Keratinocyte (primary cell): ENCODE measurements at regions not wholly inside any gene's neighbourhood (a gene's known extent, or its start where the extent isn't known, plus 50 kb on each side); places are given as distances from the start of the nearest gene placed in this dataset.
A peak's percentile ranks its signal among the peaks of the same experiment; 100 is the strongest.

Experiments
- DNase-seq: peaks from one replicate; pipeline ENCODE4 v3.0.0-alpha.2; 2011; ENCODE audit warnings: low read depth, missing footprints, low spot score
- FAIRE-seq: peaks from 2 replicates; lab custom pipeline; 2011; peaks lifted over from hg19 to GRCh38; lab: Jason Lieb, UNC
- H2AFZ ChIP-seq: 2 replicates; pipeline ENCODE4 v1.6.0; 2012; ENCODE audit warnings: low read length, control low read depth, inconsistent platforms; ENCODE audit not compliant: control insufficient read depth
- H3K27ac ChIP-seq: 2 replicates; pipeline ENCODE4 v1.5.1; 2011; ENCODE audit warnings: low read length; ENCODE audit not compliant: control insufficient read depth, insufficient read depth
- H3K27me3 ChIP-seq: 3 replicates; pipeline ENCODE4 v1.6.0; 2011; ENCODE audit warnings: low read length; ENCODE audit not compliant: control insufficient read depth, insufficient read depth; ENCODE audit errors: extremely low read depth
- H3K36me3 ChIP-seq, 2 experiments: 2 replicates in 1 of 2; 3 replicates in 1 of 2; pipeline ENCODE4 v1.5.1; 2011; ENCODE audit warnings: low read length in 2 of 2, mild to moderate bottlenecking in 1 of 2; ENCODE audit not compliant: control insufficient read depth in 2 of 2, insufficient read depth in 2 of 2; ENCODE audit errors: extremely low read depth in 1 of 2
- H3K4me1 ChIP-seq: 3 replicates; pipeline ENCODE4 v1.5.1; 2011; ENCODE audit warnings: low read length; ENCODE audit not compliant: control insufficient read depth, insufficient read depth; ENCODE audit errors: extremely low read depth
- H3K4me2 ChIP-seq: 3 replicates; pipeline ENCODE4 v1.6.0; 2011; ENCODE audit warnings: low read depth, low read length; ENCODE audit not compliant: control insufficient read depth, insufficient read depth; ENCODE audit errors: extremely low read depth
- H3K4me3 ChIP-seq, 3 experiments: fragments of 200-600 bp in 1 of 3; sonication (generic) in 1 of 3; 2 replicates in 2 of 3; 3 replicates in 1 of 3; pipeline ENCODE4 v1.5.1; 2011 to 2016; ENCODE audit warnings: low read length in 3 of 3, mild to moderate bottlenecking in 3 of 3, control low read depth in 2 of 3, inconsistent platforms in 1 of 3, low read depth in 1 of 3, mixed read lengths in 1 of 3, mixed run types in 1 of 3, moderate library complexity in 1 of 3; ENCODE audit not compliant: control insufficient read depth in 2 of 3, insufficient read depth in 2 of 3; ENCODE audit errors: extremely low read depth in 1 of 3
- H3K79me2 ChIP-seq: 2 replicates; pipeline ENCODE4 v1.6.0; 2012; ENCODE audit warnings: low read length; ENCODE audit not compliant: control insufficient read depth, insufficient read depth
- H3K9ac ChIP-seq: 3 replicates; pipeline ENCODE4 v1.6.0; 2011; ENCODE audit warnings: low read length; ENCODE audit not compliant: control insufficient read depth, insufficient read depth; ENCODE audit errors: extremely low read depth
- H3K9me1 ChIP-seq: 3 replicates; pipeline ENCODE4 v1.6.0; 2011; ENCODE audit warnings: low read length; ENCODE audit not compliant: control insufficient read depth, insufficient read depth; ENCODE audit errors: extremely low read depth
- H3K9me3 ChIP-seq: 2 replicates; pipeline ENCODE4 v1.5.1; 2012; ENCODE audit warnings: low read depth, low read length; ENCODE audit not compliant: control insufficient read depth
- H4K20me1 ChIP-seq: 3 replicates; pipeline ENCODE4 v1.6.0; 2011; ENCODE audit warnings: low read length; ENCODE audit not compliant: control insufficient read depth, insufficient read depth; ENCODE audit errors: extremely low read depth
- CTCF ChIP-seq, 3 experiments: IDR thresholded peaks in 1 of 3; conservative IDR thresholded peaks in 1 of 3; optimal IDR thresholded peaks in 1 of 3; 2 replicates in 2 of 3; 3 replicates in 1 of 3; pipeline versions ENCODE3 to v1.5.1; 2011; ENCODE audit warnings: low read length in 3 of 3, mild to moderate bottlenecking in 3 of 3, moderate library complexity in 2 of 3, control low read depth in 1 of 3, inconsistent platforms in 1 of 3; ENCODE audit not compliant: insufficient read depth in 2 of 3; ENCODE audit errors: extremely low read depth in 1 of 3
- EZH2 ChIP-seq: IDR thresholded peaks from one replicate; pipeline ENCODE4 v1.6.1; 2012; ENCODE audit warnings: inconsistent platforms, mild to moderate bottlenecking, low read length, moderate library complexity
- dilution Hi-C: fragments of 300-500 bp; cut with MboI; formaldehyde crosslinking; loops from one replicate; pipeline ENCODE4 v1.7.0; 2020; ENCODE audit warnings: low sequenced_read_pairs; ENCODE audit not compliant: extremely low pct_ligation_motif_present

DNA sequence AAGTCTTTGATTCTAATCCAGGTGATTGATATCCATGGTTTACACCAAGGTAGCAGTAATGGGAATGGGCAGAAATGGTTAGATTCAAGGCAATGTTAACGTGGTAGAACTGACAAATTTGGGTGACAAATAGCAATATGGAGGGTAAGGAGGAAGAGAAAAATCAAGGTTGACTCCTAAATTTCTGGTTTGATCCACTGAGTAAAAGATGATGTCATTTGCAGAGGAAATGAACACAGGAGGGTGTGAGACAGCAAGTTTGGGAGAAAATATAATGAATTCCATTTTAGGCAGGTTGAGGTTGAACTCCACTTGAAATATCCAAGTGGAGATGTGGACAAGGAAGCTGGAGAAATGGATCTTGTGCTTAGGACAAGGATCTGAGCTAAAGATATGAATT, 170.9 kb upstream of the CAMK1G start:
- no peaks in the 10 kb centered on the region for H3K27me3 ChIP-seq
- H3K79me2 ChIP-seq = no peaks in the 10 kb centered on the region
- peak overlapping the region; percentile 98 for H3K27ac ChIP-seq
- no peaks in the 10 kb centered on the region for H3K9me3 ChIP-seq
- no peak for TF ChIP-seq CTCF (optimal IDR thresholded peaks at IDR 0.05 in 1 of 3, IDR thresholded peaks at IDR 0.05 in 1 of 3, conservative IDR thresholded peaks at IDR 0.05 in 1 of 3; ENCODE audit: extremely low read depth in 1 of 3, insufficient read depth in 2 of 3, low read length in 3 of 3)
- TF ChIP-seq EZH2 = no peak
- H3K4me3 ChIP-seq = peak overlapping the region in 1 of 3 experiments; percentile 51
- H3K9ac ChIP-seq = peak overlapping the region; percentile 76
- H2AFZ ChIP-seq = no peak overlapping the region
- no peaks in the 10 kb centered on the region for H3K36me3 ChIP-seq
- no peak for DNase-seq
- H4K20me1 ChIP-seq = no peaks in the 10 kb centered on the region
- H3K9me1 ChIP-seq = no peaks in the 10 kb centered on the region
- no peak for FAIRE-seq
- peaks cover 83% of the 10 kb centered on the region for H3K4me1 ChIP-seq
- H3K4me2 ChIP-seq = peak overlapping the region; percentile 80
- dilution Hi-C loops = no loop called here

DNA sequence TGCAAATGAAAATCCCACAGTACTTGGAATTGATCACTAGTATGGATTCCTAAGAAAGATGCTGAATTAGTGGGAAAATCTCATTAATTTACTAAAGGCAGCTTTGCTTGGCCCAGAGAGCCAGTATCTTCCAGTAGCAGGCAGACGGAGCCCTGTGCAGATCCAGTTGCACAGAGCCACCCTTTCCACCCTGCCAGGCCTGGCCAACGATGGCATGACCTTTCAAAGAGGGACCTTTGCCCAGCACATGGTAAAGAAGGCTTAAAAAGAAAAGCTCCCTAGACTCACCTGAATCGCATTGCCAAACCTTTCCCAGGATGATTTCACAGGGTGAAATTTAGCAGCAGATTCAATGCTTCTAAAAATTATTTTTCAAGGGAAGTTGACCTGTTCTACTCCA, 170.5 kb upstream of the CAMK1G start:
- Histone ChIP-seq H4K20me1 (no peaks in the 10 kb centered on the region), H3K9me3 (no peaks in the 10 kb centered on the region), H3K27ac (peak overlapping the region; percentile 98), H3K4me3 (peak overlapping the region in 1 of 3 experiments; percentile 51), H2AFZ (no peak overlapping the region), H3K9me1 (no peaks in the 10 kb centered on the region), H3K4me1 (peaks cover 88% of the 10 kb centered on the region), H3K27me3 (no peaks in the 10 kb centered on the region), H3K4me2 (peak overlapping the region; percentile 80), H3K36me3 (no peaks in the 10 kb centered on the region), H3K79me2 (no peaks in the 10 kb centered on the region), H3K9ac (peak overlapping the region; percentile 76)
- no peak for DNase-seq
- TF ChIP-seq EZH2 = no peak
- TF ChIP-seq CTCF (optimal IDR thresholded peaks at IDR 0.05 in 1 of 3, IDR thresholded peaks at IDR 0.05 in 1 of 3, conservative IDR thresholded peaks at IDR 0.05 in 1 of 3; ENCODE audit: extremely low read depth in 1 of 3, insufficient read depth in 2 of 3, low read length in 3 of 3) = no peak
- dilution Hi-C loops = no loop called here
- FAIRE-seq = no peak
